ENCODE measurements at regions not wholly inside any gene's neighbourhood (a gene's known extent, or its start where the extent isn't known, plus 50 kb on each side); places are given as distances from the start of the nearest gene placed in this dataset.

GRCh38 chr11:11789735-11790369 is 51.9 kb upstream of the USP47 start:
- DNase-seq (ENCODE audit: low read depth), result no peak

GRCh38 chr11:11788063-11788710 is 53.6 kb upstream of the USP47 start:
- no peak for DNase-seq (ENCODE audit: low read depth)

DNA sequence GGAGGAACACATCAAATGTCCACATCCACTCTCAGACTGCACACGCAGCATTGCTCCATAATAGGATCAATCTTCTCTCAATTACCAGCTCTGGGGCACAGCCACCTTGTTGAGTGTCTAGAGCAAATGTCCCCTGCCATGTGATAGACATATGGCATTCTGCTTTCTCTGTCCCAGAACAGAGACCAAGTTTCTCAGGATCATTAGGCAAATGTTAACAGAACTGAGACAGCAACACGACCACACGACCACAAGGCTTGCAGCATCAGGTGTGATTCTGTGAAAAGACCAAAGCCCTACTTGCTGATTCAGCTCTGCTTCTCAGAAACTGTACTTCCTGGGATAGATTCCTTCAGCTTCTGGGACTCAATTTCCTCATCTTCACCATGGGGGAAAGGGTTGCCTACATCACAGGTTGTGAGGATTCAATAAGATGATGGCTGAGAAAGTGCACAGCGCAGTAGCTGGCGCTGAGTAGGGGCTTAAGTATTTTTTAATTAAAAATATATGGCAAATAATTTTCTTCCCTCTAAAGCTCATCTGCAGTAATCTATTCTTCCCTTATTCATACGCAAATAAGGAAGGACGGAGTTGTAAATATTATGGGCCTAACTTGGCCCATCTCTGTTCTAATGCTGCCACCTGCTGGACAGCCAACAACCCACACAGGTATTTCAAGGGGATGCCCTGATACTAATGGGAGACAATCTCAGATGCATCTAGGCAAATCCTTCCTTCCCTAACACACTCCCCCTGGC is 54.3 kb upstream of the USP47 start:
- peak; percentile 48 for DNase-seq (ENCODE audit: low read depth)

DNA sequence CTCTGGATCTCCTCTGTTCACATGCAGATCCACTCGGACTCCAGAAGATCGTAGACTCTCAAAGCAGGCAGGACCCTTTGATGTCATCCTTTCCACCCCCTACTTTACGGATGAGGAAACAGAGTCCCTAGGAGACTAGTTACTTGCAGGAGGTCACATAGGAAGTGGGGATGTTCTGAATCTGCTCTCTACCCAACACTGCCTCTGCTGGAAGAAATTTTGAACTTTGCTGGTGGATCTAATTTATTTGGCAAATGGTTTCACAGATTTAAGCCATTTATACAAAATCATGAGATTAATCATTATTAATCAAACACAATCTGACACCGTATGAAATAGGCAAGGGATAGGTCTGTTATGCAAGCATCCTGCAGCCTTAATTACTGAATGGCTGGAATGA is 55.0 kb upstream of the USP47 start:
- DNase-seq (ENCODE audit: low read depth), result no peak

- DNase-seq (ENCODE audit: low read depth), result no peak
Measured at GRCh38 chr11:11786234-11786633, 55.5 kb upstream of the USP47 start.

DNA sequence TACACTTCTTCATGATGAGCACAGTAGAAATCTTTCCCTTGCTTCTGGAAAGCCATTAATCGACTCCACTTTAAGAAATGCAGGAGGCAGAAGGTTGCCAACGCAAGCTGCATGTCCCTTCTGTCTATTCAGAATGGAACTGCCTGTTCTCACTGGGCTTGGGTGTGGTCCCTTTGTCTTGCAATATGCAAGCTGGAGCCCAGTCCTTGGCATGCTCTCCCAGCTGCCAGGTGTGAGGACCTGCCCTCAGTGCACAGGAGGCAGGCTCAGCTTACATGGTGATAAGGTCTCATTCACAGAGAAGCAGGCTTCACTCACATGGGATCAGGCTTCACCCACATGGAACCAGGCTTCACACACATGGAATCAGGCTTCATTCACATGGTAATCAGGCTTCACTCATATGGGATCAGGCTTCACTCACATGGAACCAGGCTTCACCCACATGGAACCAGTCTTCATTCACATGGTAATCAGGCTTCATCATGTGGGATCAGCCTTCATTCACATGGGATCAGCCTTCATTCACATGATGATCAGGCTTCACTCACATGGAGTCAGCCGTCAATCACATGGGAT is 59.2 kb upstream of the USP47 start:
- no peak for DNase-seq (ENCODE audit: low read depth)

DNA sequence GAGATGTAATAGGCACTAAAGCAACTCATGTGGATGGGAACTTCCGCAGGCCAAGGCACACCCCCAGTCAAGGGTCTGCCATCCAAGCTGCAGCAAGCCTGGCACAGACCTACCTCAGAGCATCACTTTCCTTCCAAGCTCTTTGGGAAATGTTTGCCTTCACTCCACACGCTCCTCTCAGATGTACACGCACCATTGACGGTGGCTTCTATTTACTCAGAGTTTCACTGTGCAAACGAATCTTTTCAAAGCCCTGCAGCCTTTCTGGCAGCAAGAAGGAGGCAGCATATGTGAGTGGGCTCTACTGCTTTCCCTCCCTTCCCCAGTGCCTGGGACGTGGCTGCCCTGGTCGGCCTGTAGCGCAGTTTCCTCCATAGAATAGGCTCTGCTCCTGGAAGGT is 60.9 kb upstream of the USP47 start:
- DNase-seq (ENCODE audit: low read depth), result no peak

DNA sequence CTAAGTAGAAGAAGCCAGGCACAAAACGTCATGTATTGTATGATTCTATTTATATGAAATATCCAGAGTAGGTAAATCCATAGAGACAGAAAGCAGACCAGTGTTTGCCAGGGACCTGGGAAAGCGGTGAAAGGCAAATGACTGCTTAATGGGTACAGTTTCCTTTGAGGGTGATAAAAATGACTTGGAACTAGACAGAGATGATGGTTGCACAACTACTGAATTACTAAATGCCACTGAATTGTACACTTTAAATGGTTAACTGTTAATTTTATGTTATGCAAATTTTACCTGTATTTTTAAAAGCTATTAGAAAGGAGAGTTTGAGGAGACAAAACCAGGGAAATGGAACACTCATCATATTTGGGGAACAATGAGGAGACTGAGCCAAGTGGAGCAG is 61.8 kb upstream of the USP47 start:
- DNase-seq (ENCODE audit: low read depth), result no peak

- no peak for DNase-seq (ENCODE audit: low read depth)
Measured at GRCh38 chr11:11777897-11778296, 63.9 kb upstream of the USP47 start.

DNA sequence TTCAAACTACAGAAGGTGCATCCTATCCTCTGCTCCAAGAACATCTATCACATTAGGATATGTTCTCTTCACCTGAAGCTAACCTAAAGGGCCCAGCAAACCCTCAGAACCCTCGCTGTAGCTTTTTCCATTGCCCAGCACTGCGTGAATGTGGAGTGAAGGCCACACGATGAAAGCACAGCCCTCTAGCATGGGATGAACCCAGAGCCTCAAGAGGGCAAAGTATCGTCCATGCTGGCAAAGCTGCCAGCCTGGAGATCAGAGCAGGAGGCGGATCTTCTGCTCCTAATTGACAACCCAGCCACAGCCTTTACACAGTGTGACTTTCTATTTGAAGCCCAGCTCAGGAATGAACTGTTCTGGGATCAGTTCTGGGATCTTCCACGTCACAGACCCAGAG is 65.1 kb upstream of the USP47 start:
- DNase-seq (ENCODE audit: low read depth), result no peak

GRCh38 chr11:11774928-11775327 is 66.8 kb upstream of the USP47 start:
- no peak for DNase-seq (ENCODE audit: low read depth)

DNA sequence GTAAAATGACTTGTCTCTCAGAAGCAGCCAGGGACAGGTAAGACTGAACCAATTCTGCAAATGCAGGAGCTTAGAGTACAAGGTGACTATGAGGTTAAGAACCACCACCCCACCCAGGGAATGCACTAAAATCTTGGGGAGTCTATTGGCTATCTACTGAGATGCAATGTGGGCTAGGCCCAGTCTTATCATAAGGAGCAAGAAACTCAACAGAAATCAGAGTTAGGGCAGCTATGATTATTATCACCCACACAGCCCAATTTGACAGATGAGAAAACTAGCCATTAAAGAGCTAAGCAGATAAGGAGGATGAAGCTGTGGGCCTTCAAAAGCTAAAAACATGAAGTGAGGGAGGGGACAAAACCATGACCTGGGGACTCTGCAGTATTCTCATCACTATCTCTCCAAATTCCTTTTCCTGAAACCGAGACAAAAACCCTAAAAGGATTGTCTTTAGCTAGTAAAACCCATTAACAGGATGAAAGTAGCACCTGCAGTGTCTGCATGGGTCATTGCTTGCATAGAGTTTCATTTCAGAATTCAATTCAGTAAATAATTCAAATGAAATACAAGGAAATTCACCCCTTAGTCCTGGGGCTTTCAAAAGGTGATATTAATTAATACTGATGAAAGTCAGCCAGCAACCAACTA is 68.8 kb upstream of the USP47 start:
- DNase-seq (ENCODE audit: low read depth), result no peak

DNA sequence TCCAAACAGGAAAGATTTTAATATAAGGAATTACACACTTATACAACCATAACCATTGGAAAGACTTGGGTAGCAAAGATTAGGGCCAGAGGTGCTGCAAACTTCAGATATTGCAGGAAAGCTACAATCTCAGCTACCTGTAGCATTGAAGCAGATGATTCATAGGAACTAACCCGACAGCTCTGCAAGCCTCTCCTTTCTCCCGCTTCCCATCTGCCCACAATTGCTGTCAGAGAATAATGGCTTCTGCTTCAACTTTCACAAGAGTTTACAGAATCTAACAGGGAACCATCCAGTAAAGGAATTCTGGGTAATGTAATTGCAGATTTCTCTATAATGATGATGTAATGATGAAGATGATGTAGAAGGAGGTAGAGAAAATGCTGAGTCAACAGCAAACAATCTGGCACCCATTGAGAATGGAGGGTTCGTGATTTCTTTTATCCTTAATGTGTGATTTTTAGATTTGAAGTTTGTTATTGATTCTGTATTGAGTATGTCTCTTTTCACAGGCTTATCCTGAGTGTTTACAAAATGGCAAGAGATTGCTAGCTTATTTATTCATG is 70.8 kb upstream of the USP47 start:
- DNase-seq (ENCODE audit: low read depth), result no peak

DNA sequence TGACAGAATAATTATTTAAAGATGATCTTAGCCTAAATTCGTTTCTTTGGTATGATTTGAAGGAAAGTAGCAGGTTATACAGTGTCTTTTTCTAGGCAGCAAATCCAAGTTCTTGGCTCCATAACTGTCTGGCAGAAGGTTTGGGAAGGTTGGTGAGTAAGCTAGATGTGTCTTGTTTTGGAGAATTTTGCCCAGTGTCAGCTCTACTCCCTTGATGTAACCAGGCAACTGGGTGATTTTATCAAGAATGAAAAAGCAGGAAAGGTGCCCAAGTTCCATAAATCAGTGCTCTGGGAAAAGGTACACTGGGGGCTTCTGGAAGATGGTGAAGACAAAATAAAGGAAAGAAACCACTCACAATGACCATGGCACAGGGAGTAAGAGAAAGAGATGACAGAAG is 71.5 kb upstream of the USP47 start:
- no peak for DNase-seq (ENCODE audit: low read depth)

- no peak for DNase-seq (ENCODE audit: low read depth)
Measured at GRCh38 chr11:11769782-11770181, 72.0 kb upstream of the USP47 start.

DNA sequence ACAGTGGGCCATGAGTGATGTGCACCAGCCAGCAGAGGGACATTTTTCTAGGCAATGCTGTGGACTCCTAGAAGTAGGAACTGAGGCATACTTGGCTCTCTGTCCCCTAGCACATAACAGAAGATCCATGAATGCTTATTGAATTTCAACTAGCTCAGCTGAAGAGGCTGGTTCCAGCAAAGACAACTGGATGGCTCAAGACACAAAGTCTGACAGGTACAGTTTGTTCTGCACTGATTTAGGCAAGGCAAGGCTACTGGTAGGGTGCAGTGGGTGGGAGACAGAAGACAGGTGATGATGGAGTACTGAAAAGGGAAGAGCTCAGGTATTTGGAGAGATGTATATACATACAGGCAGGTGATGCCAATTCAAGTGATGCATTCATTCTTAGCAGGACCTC is 72.4 kb upstream of the USP47 start:
- DNase-seq (ENCODE audit: low read depth), result no peak

- no peak for DNase-seq (ENCODE audit: low read depth)
Measured at GRCh38 chr11:11764423-11764803, 77.4 kb upstream of the USP47 start.

- DNase-seq (ENCODE audit: low read depth), result no peak
Measured at GRCh38 chr11:11763796-11764422, 77.9 kb upstream of the USP47 start.

DNA sequence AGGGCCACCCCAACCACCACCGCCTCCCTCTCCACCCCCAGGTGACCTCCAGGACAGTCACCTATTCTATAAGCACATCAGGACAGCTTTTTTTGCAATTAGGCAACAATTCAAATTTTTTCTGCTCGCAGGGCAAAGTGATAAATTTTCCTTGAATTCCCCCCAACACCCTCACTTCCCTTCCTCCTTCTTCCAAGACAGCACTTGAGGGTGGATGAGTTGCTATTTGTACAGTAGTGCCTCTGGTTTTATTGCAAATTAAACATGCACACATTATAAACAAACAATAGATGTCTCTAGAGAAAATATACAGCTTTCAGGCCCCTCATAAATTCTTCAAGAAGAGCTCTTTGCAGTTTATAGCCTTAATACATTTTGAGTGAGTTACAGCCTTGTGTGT is 80.9 kb upstream of the USP47 start:
- no peak for DNase-seq (ENCODE audit: low read depth)

- no peak for DNase-seq (ENCODE audit: low read depth)
Measured at GRCh38 chr11:11758603-11759196, 83.1 kb upstream of the USP47 start.

DNA sequence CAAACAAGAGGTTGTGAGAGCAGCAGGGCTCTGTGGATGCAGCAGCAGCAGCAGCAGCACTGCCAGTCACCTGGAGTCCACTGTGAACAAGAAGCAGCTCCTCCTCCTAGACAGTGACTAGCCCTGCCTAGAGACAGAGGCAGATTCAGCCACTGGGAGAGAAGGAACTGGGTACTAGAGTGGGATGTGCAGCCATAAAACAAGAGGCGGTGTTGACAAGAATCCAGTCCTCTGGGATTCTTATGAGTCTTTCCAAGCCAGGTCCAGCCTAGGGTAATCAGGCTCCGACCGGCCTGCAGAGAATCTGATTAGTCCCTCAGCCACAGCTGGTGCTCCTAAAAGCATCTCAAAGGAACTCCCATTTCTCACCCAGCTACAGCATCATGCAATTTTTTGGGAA is 83.9 kb upstream of the USP47 start:
- DNase-seq (ENCODE audit: low read depth), result no peak

Measured in HS-27A (cell line).